ENCODE measurements at regions not wholly inside any gene's neighbourhood (a gene's known extent, or its start where the extent isn't known, plus 50 kb on each side); places are given as distances from the start of the nearest gene placed in this dataset.
"Not testable (repeated sequence)": the region's sequence is repeated elsewhere in the genome, so short reads cannot be mapped to it uniquely, and the experiment has no call there.

DNA sequence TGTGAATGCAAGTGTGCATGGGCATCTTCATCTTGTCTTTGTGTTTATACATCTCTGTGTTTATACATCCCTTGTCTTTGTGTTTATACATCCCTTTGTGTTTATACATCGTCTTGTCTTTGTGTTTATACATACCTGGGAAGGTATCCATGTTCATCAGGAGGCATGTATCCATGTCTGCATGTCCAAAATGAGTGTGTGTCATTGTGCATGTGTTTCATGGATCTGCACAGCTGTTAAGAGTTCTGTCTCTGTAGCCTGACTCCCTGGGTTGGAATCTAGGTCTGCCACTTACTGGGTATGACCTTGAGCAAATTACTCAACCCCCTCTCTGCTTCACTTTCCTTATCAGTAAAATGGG is 50.1 kb upstream of the SIRPA start:
- DNase-seq = no peak

DNA sequence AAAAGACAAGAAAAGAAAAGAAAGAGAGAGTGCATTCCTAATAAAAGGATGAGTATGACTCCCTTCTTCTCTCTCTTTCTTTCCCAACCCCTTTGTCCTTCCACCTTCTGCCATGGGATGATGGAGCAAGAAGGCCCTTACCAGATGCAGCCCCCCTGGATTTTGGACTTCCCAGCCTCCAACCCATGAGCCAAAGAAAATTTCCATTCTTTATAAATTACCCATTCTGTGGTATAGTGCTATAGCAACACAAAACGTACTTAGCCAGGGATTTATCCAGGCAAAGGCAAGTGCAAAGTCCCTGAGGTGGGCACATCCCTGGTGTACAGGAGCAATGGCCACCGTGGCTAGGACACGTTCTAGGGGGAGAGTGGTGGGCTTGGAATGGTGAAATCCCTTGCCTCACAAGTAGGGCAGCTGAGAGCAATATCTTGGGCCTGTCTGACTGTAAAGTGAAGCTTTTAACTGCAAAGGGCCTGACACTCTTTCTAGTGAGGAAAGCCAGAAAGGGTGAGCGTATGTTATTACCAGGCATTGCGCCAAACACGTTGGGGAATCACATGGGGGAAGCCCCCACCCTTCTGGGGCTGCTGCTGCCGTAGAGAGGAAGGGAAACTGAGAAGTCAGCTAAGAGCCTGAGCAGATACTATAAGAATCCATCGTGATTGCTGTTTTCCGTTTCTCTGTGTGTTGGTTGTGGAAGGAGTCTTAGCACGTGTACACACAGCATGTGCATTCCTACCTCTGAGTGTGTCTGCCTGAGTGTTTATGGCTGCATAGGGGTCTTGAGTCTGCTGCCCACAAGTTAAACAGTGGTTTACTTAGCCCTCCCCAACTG is 50.7 kb upstream of the SIRPA start:
- DNase-seq = no peak

DNA sequence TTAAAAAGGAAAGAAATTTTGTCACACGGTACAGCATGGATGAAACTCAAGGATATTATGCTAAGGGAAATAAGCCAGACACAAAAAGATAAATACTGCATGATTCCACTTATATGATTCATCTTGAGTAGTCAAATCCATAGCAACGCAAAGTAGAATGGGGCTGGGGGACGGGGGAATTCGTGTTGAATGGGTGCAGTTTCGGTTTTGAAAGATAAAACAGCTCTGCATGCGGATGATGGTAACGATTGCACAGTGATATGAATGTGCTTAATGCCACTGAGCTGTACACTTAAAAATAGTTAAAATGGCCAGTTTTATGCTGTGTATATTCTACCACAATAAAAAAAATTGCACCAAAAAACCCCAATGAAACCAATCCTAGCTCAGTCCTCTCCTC is 52.9 kb upstream of the SIRPA start:
- no peak for DNase-seq

DNA sequence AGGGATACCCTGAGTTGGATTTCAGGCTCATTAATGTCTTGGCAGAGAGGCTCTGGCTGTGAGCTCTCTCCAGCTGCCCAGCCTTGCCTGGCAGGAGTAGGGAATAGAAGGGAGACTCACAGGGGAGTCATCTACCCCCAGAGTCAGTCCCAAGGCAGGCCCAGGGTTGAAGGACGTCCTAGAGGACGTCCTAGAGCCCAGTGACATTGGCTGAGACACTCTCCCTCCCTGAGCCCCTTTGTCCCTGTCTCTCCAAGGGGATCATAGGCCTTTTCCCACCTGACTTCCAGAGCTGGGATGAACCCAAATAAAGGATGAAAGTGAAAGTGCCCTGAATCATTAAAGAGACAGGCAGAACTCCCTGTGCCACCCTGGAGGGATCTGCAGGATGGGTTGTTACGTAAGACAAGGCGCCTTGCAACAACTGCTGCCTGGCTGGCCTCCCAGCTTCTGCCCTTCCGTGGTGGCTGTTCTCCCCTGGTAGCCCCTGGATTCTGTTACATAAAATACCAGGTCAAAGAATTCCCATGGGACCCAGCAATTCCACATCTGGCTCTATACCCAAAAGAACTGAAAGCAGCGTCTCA is 53.6 kb upstream of the SIRPA start:
- DNase-seq = no peak

DNA sequence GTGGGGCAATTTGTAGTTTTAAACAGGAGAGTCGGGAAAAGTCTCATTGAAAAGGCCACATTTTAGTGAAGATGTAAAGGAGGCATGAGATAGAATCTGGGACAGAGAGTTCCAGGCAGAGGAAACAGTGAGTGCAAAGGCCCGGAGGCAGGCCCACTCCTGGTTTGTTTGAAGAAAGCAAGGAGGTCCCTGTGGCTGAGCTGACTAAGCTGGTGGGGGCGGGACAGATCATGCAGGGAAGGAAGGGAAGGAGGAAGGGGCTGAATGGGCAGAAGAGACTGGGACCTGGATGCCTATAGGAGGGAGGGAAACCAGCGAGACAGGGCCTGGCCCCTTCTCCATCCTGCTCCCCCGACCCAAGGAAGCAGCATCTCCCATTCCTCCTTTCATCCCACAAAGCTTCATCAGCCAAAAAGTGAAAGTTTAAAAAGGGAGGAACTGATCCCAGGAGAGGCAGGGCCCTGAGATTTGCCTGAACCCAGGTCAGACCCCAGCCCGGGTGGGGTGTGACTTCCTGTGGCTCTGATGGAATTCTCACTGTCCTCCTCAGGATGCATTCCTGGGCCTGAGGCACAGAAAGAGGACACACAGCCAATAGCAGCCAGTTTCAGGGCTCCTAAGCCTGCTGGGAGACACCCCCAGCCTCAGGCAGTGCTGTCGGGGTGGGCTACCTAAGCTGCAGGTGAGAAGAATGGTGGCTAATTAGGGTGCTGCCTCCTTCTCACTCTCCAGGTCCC is 54.2 kb upstream of the SIRPA start:
- no peak for DNase-seq

DNA sequence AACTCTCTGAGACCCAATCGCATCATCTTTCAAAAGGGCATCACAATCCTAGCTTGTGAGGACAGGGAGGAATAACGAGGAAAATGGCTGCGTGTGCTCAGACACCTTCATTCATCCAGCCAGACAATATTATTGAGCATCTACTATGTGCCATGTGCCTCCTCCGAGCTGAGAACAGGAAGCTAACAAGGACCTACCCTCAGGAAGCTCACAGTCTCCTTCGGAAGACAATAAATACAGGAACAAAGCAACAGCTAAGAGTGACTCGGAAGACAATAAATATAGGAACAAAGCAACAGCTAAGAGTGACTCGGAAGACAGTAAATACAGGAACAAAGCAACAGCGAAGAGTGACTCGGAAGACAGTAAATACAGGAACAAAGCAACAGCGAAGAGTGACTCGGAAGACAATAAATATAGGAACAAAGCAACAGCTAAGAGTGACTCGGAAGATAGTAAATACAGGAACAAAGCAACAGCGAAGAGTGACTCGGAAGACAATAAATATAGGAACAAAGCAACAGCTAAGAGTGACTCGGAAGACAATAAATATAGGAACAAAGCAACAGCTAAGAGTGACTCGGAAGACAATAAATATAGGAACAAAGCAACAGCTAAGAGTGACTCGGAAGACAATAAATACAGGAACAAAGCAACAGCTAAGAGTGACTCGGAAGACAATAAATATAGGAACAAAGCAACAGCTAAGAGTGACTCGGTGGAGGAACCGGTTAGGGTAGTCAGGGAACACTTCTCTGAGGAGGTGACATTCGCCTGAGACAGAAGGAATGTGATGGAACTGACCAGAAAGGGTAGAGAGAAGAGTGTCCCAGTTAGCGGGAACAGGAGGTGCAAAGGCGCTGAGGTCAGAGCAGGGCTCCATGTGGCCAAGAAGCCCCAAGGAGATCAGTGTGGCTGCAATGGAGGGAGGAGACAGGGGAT is 55.6 kb upstream of the SIRPA start:
- not testable (repeated sequence) for DNase-seq

DNA sequence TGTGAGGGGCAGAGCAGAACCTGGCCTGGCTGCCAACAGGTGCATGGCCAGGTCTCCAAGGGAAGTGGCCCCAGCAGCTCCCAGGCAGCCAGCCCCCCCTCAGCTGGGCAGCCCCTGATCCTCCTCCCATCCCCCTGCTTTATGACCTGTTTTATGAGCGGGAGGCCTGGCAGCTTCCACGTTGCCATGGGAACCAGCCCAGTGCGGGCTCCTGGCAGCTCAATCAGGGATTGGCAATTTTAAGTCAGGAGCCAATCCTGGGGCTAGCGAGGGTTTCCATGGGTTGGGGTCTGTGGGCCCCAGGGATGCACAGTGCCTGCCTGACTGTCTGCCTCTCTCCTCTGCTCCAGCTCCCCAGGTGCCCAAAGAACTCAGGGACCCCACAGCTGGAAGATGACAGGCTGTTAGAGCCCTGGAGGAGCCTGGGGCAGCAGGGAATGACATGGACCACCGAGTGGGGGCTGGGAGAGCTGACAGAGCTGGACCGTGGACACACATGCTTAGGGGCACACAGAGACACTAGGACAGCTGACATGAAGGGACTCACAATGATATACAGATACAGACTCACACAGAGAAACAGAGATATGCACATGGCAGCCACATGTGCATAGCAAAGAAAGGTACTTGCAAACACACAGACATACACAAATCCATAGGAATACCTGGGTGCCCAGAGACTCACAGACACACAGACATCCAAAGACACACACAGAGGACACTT is 56.5 kb upstream of the SIRPA start:
- DNase-seq = no peak

DNA sequence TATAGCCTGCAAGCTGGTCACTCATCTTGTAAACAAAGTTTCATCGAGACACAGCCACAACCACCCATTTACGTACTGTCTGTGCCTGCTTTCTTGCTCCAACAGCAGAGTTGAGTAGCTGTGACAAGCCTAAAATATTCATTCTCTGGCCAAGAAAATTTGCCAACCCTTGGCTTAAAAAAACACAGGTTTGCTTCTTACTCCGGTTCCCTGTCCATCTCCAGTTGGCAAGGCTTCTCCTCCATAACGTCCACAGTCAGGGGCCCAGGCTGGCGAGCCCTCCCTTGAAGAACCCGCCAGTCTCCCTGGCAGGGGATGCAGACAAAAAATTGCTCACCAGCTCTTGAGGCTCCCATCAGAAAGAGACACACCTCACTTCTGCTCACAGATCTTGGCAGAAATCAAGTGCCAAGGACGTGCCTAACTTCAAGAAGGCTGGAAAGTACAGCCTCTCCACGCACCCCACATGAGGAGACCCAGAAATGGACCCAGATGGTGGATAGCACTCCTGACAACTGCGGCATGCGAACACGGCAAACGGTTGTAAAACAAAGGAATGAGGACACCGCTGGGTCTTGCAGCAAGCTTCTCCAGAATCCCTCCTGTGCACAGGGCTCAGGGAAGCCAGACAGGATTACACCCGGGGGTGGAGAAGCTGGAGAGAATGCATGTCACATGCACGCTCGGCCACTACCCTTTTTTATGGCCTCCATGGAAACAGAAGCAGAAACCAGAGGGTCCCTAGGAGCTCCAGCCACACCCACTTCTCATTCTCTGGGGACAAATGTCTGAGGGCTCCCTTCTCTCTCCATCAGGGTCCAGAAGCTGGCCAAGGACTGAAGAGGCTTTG is 59.8 kb upstream of the SIRPA start:
- DNase-seq = no peak

DNA sequence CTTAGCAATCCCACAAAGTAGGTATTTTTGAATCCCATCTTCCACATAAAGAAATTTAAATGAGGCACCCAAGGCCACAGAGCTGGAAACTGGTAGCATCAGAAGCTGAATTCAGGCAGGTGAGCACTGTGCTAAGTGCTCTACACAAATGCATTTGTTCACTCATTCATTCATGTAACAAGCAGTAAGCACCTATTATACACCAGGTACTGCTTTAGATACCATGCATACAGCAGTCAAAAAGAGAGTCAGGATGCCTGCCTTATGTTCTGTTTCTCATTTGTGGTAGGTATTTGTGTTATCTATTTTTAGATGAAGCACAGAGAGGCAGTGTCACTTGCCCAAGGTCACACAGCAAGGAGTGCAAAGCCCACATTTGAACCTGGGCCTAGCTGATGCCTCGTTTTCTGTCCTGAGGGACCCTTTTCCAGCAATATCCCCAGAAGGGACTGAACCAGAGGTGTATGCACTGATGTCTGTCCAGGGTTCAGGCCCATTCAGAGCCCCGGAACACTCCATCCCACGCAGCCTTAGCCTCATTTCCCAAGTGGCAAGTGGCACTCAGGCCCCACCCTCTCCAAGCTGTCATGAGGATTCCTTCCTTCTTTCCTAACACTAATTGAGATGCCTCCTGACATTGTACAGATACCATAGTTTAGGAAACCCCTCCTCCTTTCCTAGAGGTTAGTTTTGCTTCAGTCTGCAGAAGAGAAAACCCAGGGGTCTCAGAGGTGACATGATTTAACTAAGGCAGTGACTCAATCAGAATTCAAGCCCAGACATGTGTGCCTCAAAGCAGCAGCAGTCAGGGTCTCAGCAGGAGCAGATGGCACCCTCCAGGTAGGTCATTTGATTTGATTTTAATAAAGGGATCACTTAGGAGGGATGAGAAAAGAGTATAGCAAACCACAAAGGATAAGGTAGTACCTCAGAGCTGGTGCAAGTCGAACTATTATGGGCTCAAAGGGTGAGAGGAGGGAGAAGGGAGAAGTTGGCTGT is 61.2 kb upstream of the SIRPA start:
- no peak for DNase-seq

DNA sequence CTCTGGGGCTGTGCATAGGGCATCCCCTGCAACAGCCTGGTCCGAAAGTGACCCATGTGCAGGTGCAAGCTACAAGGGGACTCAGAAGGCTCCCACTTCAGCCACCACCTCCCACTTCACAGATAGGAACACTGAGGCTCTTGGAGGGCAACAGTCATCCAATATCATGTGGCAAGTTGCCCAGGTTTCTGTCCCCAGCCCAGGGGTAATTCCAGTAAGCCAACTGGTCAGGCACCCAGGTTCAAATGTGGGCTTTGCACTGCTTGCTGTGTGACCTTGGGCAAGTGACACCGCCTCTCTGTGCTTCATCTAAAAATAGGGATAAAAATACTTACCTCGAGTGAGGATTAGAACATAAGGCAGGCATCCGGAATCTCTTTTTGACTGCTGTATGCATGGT is 62.0 kb upstream of the SIRPA start:
- no peak for DNase-seq

DNA sequence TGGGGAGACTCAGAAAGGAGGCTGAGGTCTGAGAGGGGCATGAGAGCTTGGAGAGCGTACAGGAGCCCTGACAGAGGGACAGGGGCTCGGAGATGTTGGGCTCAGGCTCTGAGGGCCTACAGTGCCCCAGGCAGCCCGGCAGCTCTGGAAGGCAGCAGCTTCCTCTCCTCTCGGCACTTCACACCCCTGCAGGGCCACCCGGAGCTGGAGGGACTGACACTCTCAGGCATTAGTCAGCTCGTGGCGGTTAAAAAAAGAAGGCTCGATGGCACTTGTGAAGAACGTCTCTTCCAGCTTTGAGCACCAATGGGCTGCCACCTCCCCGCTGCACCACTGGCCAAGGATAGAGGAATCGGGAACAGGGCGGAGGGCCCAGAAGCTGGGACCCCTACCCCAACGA is 62.6 kb upstream of the SIRPA start:
- no peak for DNase-seq

DNA sequence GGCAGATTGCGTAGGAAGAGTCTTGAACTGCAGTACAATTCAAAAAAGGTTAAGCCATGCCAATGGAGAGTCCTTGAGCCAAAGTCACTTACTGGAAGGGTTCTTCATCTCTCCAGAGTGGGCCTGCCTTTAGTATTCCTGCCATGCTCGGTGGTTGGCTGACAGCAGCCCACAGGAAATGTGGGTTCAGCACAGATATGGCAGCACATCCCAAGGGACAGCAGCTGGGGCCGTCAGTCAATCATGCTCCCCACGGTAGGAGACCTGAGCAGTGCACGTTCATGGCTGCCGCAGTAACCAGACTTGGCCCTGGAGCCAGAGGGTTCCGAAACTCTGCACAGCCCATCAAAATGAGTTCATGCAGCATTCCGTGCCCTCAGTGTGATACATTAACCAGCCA is 63.6 kb upstream of the SIRPA start:
- DNase-seq = no peak

DNA sequence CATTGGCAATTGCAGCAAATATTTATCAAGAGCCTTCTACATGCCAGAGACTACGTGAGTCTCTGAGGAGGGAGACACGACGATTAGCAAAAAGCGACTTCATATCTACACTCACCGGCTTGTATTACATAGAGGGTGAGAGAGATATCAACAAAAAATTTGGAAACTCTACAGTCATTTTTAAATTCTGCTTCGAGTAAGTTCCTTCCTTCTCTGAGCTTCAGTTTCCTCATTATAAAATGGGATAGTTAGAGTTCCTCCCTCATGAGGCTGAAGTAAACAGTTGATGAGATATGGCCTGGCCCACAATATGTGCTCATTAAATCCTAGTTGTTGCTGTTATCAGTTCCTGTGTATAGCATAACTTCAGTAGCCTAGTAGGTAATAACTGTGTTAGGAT is 64.1 kb upstream of the SIRPA start:
- DNase-seq = no peak

DNA sequence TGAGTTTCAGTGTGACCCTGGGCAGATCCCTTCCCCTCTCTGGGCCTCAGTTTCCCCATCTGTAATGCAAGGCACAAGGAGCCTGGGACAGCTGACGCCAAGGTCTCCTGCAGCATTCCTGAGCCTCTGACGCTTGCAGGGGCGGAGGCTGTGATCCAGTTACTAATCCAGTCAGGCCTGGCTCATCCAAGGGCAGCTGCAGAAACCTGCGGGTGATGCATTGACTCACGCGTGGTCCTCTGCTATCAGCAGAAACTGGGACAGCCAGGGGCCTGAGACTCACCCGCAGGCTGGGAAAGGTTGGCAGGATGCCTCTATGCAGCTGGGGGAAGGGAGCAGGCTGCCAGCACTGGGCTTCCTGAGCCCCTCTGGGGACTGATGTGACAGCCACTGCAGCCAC is 65.0 kb upstream of the SIRPA start:
- no peak for DNase-seq

DNA sequence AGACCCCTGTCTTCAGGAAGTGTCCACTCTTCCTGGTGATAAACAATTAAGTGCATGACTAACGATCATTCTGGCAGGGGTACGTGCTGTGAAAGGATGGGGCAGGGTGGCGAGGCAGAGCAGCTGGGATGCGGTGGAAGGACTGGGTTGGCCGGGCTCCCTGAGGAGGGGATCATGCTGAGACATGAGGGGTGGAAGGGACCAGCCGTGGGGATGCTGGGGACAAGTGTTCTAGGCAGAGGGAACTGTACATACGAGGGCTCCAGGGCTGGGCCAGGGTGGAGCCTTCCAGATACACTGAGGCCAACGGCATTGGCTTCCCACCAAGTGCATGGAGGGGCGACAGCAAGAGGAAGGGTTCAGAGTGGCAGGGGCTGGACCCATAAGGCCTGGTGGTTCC is 65.7 kb upstream of the SIRPA start:
- DNase-seq = no peak

DNA sequence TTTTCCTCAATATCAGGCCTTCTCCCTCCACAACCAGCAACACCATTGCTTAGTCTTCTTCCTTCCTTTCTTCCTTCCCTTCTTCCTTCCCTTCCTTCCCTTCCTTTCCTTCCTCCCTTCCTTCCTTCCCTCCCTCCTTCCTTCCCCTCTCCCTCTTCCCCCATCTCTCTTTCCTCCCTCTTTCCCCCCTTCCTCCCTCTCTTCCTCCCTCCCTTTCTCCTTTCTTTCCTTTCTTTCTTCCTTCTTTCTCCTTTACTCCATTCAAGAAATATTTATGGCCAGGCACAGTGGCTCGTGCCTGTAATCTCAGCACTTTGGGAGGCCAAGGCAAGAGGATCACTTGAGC is 66.4 kb upstream of the SIRPA start:
- no peak for DNase-seq

DNA sequence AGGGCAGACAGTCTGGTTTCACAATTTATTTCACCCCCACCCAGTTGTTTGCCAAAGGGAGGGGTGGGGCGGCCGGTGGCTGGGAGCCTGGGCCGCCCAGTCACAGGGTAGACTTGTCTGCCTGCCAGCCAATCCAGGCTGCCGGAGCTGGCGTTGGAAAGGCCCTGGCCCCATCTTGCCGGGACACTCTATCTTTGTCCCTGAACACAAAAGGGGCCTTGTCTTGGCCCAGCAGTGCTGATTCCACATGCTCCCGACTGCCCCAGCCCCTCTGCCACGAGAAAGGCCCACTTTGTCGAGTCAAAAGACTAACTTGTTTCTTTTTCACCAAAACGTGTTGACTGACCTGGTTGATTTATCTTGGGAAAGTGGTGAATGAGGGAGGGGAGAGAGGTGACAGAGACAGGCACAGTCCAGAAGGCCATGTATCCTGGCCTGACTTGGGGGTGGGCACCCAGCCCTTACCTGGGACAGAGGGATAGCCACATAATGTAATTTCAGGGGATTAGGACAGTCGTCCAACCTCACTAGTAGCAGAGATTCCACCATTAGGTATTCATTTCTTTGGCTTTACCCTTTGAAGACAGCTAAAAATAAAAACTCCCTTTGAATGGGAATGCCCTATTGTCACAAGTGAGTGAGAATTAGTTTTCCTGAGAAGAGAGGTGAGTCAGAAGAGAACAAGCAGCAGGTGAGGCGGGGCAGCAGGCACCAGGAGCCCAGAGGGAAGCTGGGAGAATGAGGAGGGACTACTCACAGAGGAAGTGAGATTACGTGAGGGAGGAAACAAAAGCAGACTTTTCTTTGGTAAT is 67.0 kb upstream of the SIRPA start:
- DNase-seq = no peak

DNA sequence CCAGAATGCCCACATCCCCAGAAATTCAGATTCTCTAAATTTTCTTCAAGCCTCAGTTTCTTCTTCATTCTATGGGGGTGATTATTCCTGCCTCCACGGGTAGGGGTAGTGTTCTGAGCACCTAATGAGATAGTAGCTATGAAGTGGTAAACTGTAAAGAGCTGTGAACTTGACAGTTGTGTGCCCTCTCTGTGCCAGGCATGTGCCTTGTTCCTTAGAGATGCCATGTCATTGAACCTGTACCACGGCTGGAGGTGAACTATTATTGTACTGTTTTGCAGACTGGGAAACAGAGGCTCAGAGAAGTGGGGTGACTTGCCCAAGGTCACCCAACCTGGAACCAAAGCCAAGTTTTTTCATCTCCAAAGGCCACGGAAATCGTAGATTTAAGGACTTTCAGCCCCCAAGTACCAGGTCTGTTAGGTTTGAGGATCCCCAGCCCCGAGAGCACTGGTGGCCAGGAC is 67.7 kb upstream of the SIRPA start:
- DNase-seq = no peak

DNA sequence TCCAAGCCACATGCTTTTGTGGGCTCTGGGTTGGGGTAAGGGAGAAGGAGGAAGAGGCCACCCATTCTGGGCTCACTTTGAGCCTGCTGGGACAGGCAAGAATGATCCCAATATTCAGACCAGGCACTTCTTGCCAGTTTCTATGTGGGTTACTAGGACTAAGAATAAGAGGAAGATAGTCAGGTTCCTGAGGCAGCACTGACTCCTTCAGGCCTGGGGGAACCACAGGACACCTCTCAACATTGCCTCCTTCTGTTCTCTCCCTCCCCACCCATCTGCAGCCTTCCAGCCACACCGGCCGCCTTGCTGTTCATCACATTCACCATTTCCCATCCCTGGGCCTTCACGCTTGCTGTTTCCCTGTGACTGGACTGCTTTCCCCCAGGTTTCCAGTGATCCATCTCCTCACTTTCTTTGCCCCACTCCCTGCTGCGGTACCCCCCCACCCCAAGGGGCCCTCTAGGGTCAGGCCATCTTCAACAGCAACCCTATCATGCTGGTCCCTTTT is 69.2 kb upstream of the SIRPA start:
- DNase-seq = no peak

All from T-helper 9 cell (primary cell).